ENCODE measurements at regions not wholly inside any gene's neighbourhood (a gene's known extent, or its start where the extent isn't known, plus 50 kb on each side); places are given as distances from the start of the nearest gene placed in this dataset.

- Mint-ChIP-seq H3K4me3 (ENCODE audit: unreplicated experiment) (no peak overlapping the region), H3K27ac (ENCODE audit: unreplicated experiment) (no peak overlapping the region), H3K27me3 (ENCODE audit: insufficient read depth, unreplicated experiment) (no peaks in the 10 kb centered on the region), H3K36me3 (ENCODE audit: insufficient read depth, unreplicated experiment) (no peaks in the 10 kb centered on the region), H3K4me1 (ENCODE audit: low read depth, unreplicated experiment) (no peaks in the 10 kb centered on the region), H3K9me3 (ENCODE audit: unreplicated experiment) (no peaks in the 10 kb centered on the region)
- H3K36me3 ChIP-seq (ENCODE audit: control insufficient read depth, insufficient read depth, low read length), result no peaks in the 10 kb centered on the region
- no peak for TF ChIP-seq CTCF (IDR thresholded peaks at IDR 0.05; ENCODE audit: insufficient read depth in 1 of 2, low read depth in 1 of 2, low read length in 1 of 2, severe bottlenecking in 1 of 2, unreplicated experiment in 1 of 2)
- H3K9me3 ChIP-seq, result no peaks in the 10 kb centered on the region
- CTCF ChIA-PET, result no interaction called here
- no peaks in the 10 kb centered on the region for H3K27me3 ChIP-seq (replicated peaks; ENCODE audit: control insufficient read depth, insufficient read depth, low read length)
- no peak for DNase-seq
- BruUV-seq (replicated peaks), result no TSS peak
- POLR2A ChIA-PET, result no interaction called here
- H3K4me3 ChIP-seq (ENCODE audit: low read depth, low read length), result no peak overlapping the region
- intact Hi-C loops (cut with micrococcal nuclease; ENCODE audit: unreplicated experiment), result no loop called here
- no peaks in the 10 kb centered on the region for H3K4me1 ChIP-seq
Measured at GRCh38 chr3:177946497-177946896, 589.7 kb upstream of the KCNMB2 start.

DNA sequence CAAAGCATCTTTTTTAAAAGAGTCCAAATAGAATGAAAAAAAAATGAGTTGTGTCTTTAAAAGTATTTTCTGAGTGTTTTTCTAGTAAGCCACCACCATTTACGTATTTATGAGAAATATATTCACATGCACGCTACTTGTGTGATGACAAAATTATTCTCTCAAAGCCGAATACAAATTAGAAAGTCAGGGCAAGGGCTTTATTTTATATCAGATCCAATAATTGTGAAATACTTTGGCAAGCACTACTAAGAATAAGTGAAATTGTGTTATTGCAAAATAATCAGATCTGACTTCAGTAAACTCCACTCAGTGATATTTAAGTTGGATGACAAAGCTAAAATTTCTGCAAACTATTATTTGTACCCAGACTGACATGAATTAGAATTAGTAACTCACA, 589.3 kb upstream of the KCNMB2 start:
- no TSS peak for BruUV-seq (replicated peaks)
- no peak overlapping the region for H3K4me3 Mint-ChIP-seq (ENCODE audit: unreplicated experiment)
- H3K36me3 Mint-ChIP-seq (ENCODE audit: insufficient read depth, unreplicated experiment), result no peaks in the 10 kb centered on the region
- no peaks in the 10 kb centered on the region for H3K27me3 ChIP-seq (replicated peaks; ENCODE audit: control insufficient read depth, insufficient read depth, low read length)
- no peaks in the 10 kb centered on the region for H3K36me3 ChIP-seq (ENCODE audit: control insufficient read depth, insufficient read depth, low read length)
- POLR2A ChIA-PET, result no interaction called here
- intact Hi-C loops (cut with micrococcal nuclease; ENCODE audit: unreplicated experiment), result no loop called here
- DNase-seq, result no peak
- H3K4me3 ChIP-seq (ENCODE audit: low read depth, low read length), result no peak overlapping the region
- H3K27ac Mint-ChIP-seq (ENCODE audit: unreplicated experiment), result no peak overlapping the region
- H3K9me3 ChIP-seq, result no peaks in the 10 kb centered on the region
- no peak for TF ChIP-seq CTCF (IDR thresholded peaks at IDR 0.05; ENCODE audit: insufficient read depth in 1 of 2, low read depth in 1 of 2, low read length in 1 of 2, severe bottlenecking in 1 of 2, unreplicated experiment in 1 of 2)
- no peaks in the 10 kb centered on the region for H3K27me3 Mint-ChIP-seq (ENCODE audit: insufficient read depth, unreplicated experiment)
- CTCF ChIA-PET, result no interaction called here
- H3K4me1 Mint-ChIP-seq (ENCODE audit: low read depth, unreplicated experiment), result no peaks in the 10 kb centered on the region
- H3K4me1 ChIP-seq, result no peaks in the 10 kb centered on the region
- no peaks in the 10 kb centered on the region for H3K9me3 Mint-ChIP-seq (ENCODE audit: unreplicated experiment)

DNA sequence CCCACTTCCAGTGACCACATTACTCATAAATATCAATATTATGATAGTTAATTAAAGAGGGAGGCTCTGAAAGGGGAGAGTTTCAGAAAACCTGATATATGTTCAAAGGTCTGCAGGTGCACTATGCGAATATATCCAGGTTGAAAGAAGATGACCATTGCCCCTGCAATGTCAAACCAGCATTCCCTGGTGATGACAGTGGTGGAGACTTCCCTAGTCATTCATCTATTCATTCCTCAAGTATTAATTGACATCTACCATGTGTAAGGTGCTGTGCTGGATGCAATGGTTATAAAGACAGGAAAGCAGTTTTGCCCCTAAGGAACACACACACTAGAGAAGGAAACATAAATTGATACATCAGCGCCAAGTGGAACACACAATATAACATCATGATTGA, 588.3 kb upstream of the KCNMB2 start:
- Mint-ChIP-seq H3K27me3 (ENCODE audit: insufficient read depth, unreplicated experiment) (no peaks in the 10 kb centered on the region), H3K4me3 (ENCODE audit: unreplicated experiment) (no peak overlapping the region), H3K36me3 (ENCODE audit: insufficient read depth, unreplicated experiment) (no peaks in the 10 kb centered on the region), H3K4me1 (ENCODE audit: low read depth, unreplicated experiment) (no peaks in the 10 kb centered on the region), H3K27ac (ENCODE audit: unreplicated experiment) (no peak overlapping the region), H3K9me3 (ENCODE audit: unreplicated experiment) (no peaks in the 10 kb centered on the region)
- TF ChIP-seq CTCF (IDR thresholded peaks at IDR 0.05; ENCODE audit: insufficient read depth in 1 of 2, low read depth in 1 of 2, low read length in 1 of 2, severe bottlenecking in 1 of 2, unreplicated experiment in 1 of 2), result no peak
- no peak for DNase-seq
- BruUV-seq (replicated peaks), result no TSS peak
- no peaks in the 10 kb centered on the region for H3K27me3 ChIP-seq (replicated peaks; ENCODE audit: control insufficient read depth, insufficient read depth, low read length)
- no peak overlapping the region for H3K4me3 ChIP-seq (ENCODE audit: low read depth, low read length)
- intact Hi-C loops (cut with micrococcal nuclease; ENCODE audit: unreplicated experiment), result no loop called here
- ChIA-PET CTCF (no interaction called here), POLR2A (no interaction called here)
- H3K36me3 ChIP-seq (ENCODE audit: control insufficient read depth, insufficient read depth, low read length), result no peaks in the 10 kb centered on the region
- H3K9me3 ChIP-seq, result no peaks in the 10 kb centered on the region
- no peaks in the 10 kb centered on the region for H3K4me1 ChIP-seq

Data from Caco-2 (cell line).